Right atrium auricular region (tissue), 2 donors: ENCODE measurements at regions not wholly inside any gene's neighbourhood (a gene's known extent, or its start where the extent isn't known, plus 50 kb on each side); places are given as distances from the start of the nearest gene placed in this dataset.

Experiments used
- DNase-seq: peaks from one replicate; pipeline ENCODE4 v3.0.0-alpha.2; 2019; ENCODE audit warnings: low spot score
- H3K27ac ChIP-seq, 2 donors: fragments of 200-600 bp; sonication (generic); 1 replicate in 1 of 2; 2 replicates in 1 of 2; pipeline ENCODE4 v1.5.1; 2016 to 2019
- H3K27me3 ChIP-seq, 2 donors: fragments of 200-600 bp; sonication (generic); one replicate each; pipeline versions ENCODE4 v1.5.1 to v1.6.0; 2017 to 2019
- H3K36me3 ChIP-seq: fragments of 200-600 bp; sonication (generic); one replicate; pipeline ENCODE4 v1.5.1; 2016
- H3K4me1 ChIP-seq, 2 donors: fragments of 200-600 bp; sonication (generic); one replicate each; pipeline versions ENCODE4 v1.5.1 to v1.6.0; 2017 to 2019
- H3K4me3 ChIP-seq, 2 donors: fragments of 200-600 bp; sonication (generic); 1 replicate in 1 of 2; 2 replicates in 1 of 2; pipeline ENCODE4 v1.5.1; 2017 to 2019; ENCODE audit warnings: mild to moderate bottlenecking in 1 of 2, moderate library complexity in 1 of 2
- H3K9me3 ChIP-seq, 2 donors: fragments of 200-600 bp; sonication (generic); one replicate each; pipeline ENCODE4 v1.5.1; 2019
- TF ChIP-seq, protein P1 (sequence below), 2 donors: fragments of 200-600 bp; sonication (generic); IDR thresholded peaks; one replicate each; pipeline ENCODE4 v1.5.1; 2019; ENCODE audit warnings: antibody characterized with exemption in 2 of 2

DNA sequence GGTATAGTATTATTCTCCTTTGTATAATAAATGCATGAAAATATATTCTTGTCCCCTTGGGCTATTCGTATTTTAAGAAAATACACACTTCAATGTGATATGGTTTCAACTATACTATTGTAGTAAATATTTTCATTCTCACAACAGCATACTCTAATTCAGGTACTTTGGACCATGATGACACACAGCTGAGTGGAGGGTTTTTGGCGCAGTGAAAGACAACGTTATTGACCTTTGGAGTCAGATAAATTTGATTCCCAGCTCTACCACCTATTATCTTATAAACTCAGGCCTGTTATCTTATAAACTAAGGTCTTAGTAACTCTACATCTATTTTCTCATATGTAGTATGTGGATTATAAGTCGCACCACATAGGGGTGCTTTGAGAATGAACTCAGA is 895.9 kb upstream of the DDX18 start:
- no peak for DNase-seq
- Histone ChIP-seq H3K27ac (no peak overlapping the region), H3K4me3 (no peak overlapping the region), H3K4me1 (no peaks in the 10 kb centered on the region), H3K36me3 (no peaks in the 10 kb centered on the region), H3K9me3 (no peaks in the 10 kb centered on the region), H3K27me3 (no peaks in the 10 kb centered on the region)
- TF ChIP-seq, protein P1, sequence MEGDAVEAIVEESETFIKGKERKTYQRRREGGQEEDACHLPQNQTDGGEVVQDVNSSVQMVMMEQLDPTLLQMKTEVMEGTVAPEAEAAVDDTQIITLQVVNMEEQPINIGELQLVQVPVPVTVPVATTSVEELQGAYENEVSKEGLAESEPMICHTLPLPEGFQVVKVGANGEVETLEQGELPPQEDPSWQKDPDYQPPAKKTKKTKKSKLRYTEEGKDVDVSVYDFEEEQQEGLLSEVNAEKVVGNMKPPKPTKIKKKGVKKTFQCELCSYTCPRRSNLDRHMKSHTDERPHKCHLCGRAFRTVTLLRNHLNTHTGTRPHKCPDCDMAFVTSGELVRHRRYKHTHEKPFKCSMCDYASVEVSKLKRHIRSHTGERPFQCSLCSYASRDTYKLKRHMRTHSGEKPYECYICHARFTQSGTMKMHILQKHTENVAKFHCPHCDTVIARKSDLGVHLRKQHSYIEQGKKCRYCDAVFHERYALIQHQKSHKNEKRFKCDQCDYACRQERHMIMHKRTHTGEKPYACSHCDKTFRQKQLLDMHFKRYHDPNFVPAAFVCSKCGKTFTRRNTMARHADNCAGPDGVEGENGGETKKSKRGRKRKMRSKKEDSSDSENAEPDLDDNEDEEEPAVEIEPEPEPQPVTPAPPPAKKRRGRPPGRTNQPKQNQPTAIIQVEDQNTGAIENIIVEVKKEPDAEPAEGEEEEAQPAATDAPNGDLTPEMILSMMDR (IDR thresholded peaks at IDR 0.05): no peak

DNA sequence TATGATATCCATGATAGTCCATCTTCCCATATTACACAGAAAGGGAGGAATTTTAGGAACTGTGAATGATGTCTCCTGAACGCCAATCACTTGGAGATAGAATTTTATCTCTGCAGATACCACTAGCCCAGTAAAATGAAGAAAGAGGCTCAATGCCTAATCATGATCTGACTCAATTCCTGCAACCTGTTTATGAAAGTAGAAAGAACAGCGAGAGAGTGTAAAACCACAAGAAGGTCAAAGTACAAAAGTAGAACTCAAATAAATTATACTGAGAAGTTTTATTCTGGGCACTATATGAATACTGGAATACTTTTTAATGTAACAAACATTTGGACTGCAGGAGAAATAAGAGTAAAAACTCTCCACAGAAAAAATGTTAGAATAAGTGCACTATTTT is 892.1 kb upstream of the DDX18 start:
- Histone ChIP-seq H3K4me1 (no peaks in the 10 kb centered on the region), H3K36me3 (no peaks in the 10 kb centered on the region), H3K9me3 (no peaks in the 10 kb centered on the region), H3K4me3 (no peak overlapping the region), H3K27ac (no peak overlapping the region), H3K27me3 (no peaks in the 10 kb centered on the region)
- no peak for DNase-seq
- TF ChIP-seq, protein P1 (IDR thresholded peaks at IDR 0.05): no peak

DNA sequence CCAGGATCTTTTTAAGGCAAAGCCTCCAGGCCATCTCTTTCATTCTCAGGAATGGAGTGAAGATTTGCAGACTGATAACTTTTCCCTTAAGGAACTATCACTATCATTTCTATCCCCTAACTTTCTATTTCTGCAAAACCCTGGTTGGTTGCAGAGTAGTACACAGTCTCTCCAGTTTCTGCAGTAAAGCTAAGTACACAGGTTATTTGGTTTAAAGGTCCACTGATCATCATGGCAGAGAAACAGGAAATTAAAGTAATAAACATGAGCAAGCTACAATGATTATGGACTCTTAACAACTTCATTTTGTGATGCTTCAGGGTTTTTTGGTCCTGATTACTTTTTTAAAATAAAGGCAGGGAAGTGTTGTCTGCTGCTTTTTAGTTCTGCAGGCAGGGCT is 890.0 kb upstream of the DDX18 start:
- TF ChIP-seq, protein P1 (IDR thresholded peaks at IDR 0.05): no peak
- Histone ChIP-seq H3K27ac (no peak overlapping the region), H3K4me1 (no peaks in the 10 kb centered on the region), H3K36me3 (no peaks in the 10 kb centered on the region), H3K9me3 (no peaks in the 10 kb centered on the region), H3K27me3 (no peaks in the 10 kb centered on the region), H3K4me3 (no peak overlapping the region)
- no peak for DNase-seq

DNA sequence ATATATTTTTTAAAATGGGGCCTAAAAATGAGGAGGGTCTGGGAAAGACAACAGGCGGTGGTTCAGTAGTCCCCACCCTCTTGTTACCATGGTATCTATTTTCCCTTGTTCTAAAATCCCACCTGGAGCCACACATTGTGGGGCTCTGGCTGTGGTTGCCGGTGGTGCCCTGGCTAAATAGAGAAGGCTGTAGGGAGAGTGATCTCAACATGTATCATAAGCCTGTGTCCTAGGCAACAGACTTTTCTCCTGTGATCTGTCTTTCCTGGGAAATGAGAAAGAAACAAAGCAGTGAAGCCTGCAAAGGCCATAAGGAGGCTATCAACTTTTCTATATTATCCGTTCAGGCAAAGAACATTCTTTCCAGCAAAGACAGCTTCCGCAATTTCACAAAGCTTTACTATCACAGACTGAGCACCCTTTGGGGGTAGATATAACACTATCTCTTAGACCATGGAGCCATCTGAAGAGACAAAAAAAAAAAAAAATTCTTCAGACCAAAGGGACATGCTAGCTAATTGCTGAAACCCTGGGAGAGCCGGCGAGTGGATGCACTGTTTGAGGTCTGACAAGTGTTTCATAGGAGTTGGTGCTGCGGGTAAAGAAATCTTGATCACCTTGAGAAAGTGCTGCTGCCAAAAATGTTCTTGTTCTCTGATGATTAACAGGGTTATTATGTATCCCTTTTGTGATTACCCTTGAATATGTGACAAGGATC is 879.2 kb upstream of the DDX18 start:
- Histone ChIP-seq H3K4me3 (no peak overlapping the region), H3K9me3 (no peaks in the 10 kb centered on the region), H3K36me3 (no peaks in the 10 kb centered on the region), H3K4me1 (no peaks in the 10 kb centered on the region), H3K27me3 (no peaks in the 10 kb centered on the region), H3K27ac (no peak overlapping the region)
- TF ChIP-seq, protein P1 (IDR thresholded peaks at IDR 0.05): no peak
- no peak for DNase-seq

DNA sequence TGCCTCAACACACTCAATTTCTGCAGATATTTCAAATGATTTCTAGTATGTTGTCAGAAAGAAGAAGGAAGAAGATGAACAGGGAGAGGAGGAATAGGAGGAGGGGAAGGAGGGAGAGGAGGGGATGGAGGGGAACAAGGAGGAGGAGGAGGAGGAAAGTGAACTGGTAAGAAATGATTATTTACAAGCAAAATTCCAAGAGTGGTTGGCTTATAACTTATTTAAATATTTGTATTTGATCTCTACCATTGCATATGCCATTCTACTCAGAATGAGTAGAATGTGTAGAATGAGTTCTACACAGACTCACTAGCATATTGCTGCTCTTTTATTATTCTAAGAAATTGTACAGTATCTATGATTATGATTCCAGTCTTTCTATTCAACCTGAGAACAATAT is 866.2 kb upstream of the DDX18 start:
- no peaks in the 10 kb centered on the region for H3K4me1 ChIP-seq
- no peak overlapping the region for H3K27ac ChIP-seq
- TF ChIP-seq, protein P1 (IDR thresholded peaks at IDR 0.05): no peak
- no peak overlapping the region for H3K4me3 ChIP-seq
- no peaks in the 10 kb centered on the region for H3K9me3 ChIP-seq
- H3K36me3 ChIP-seq: no peaks in the 10 kb centered on the region
- no peaks in the 10 kb centered on the region for H3K27me3 ChIP-seq
- no peak for DNase-seq

DNA sequence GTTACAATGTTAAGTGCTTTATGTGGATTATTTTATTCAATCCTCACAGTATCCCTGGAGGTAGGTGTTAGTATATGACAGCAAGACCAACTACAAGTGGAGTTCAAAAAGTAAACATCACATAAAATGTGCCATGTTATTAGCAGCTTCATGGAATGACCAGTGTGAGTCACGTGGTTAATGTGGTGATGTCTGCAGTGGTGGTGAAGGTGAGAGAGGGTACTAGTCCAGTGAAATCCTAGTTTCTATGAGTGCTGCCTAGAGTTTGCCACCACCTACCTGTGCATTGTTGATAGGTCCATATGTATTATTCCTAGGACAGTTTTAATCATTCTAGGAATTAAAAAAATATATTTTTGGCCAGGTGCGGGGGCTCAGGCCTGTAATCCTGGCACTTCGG is 865.2 kb upstream of the DDX18 start:
- DNase-seq: no peak
- H3K27me3 ChIP-seq: no peaks in the 10 kb centered on the region
- H3K9me3 ChIP-seq: no peaks in the 10 kb centered on the region
- no peaks in the 10 kb centered on the region for H3K36me3 ChIP-seq
- no peaks in the 10 kb centered on the region for H3K4me1 ChIP-seq
- TF ChIP-seq, protein P1 (IDR thresholded peaks at IDR 0.05): no peak
- H3K27ac ChIP-seq: no peak overlapping the region
- no peak overlapping the region for H3K4me3 ChIP-seq
